ENCODE measurements at regions not wholly inside any gene's neighbourhood (a gene's known extent, or its start where the extent isn't known, plus 50 kb on each side); places are given as distances from the start of the nearest gene placed in this dataset.

- TF ChIP-seq CTCF (optimal IDR thresholded peaks at IDR 0.05 in 1 of 3, IDR thresholded peaks at IDR 0.05 in 1 of 3, conservative IDR thresholded peaks at IDR 0.05 in 1 of 3; ENCODE audit: extremely low read depth in 1 of 3, insufficient read depth in 2 of 3, low read length in 3 of 3) (no peak), EZH2 (IDR thresholded peaks at IDR 0.05; ENCODE audit: low read length) (no peak)
Observed at GRCh38 chr7:145700488-145700887, 416.1 kb upstream of the CNTNAP2 start.

Data from keratinocyte (primary cell).